GM19035 (cell line): ENCODE measurements at regions not wholly inside any gene's neighbourhood (a gene's known extent, or its start where the extent isn't known, plus 50 kb on each side); places are given as distances from the start of the nearest gene placed in this dataset.
"Not testable (repeated sequence)": the region's sequence is repeated elsewhere in the genome, so short reads cannot be mapped to it uniquely, and the experiment has no call there.

Experiments
- ATAC-seq: cut with Tn5 transposase; IDR thresholded peaks from one replicate; pipeline ENCODE4 v1.9.1; 2021; ENCODE audit not compliant: unreplicated experiment

GRCh38 chr3:88775026-88775690, 332.3 kb upstream of the EPHA3 start:
- no peak for ATAC-seq

DNA sequence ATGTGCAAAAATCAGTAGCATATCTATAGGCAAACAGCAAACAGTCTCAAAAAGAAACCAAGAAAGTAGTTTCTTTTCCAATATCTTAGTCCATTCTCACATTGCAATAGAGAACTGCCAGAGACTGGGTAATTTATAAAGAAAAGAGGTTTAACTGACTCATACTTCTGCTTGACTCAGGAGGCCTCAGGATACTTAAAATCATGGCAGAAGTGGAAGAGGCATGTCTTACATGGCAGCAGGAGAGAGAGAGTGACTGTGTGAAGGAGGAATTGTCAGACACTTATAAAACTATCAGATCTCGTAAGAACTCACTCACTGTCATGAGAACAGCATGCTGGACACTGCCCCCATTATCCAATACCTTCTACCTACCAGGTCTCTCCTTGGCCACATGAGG, 327.9 kb upstream of the EPHA3 start:
- no peak for ATAC-seq

- no peak for ATAC-seq
Observed at GRCh38 chr3:88784925-88785324, 322.5 kb upstream of the EPHA3 start.

DNA sequence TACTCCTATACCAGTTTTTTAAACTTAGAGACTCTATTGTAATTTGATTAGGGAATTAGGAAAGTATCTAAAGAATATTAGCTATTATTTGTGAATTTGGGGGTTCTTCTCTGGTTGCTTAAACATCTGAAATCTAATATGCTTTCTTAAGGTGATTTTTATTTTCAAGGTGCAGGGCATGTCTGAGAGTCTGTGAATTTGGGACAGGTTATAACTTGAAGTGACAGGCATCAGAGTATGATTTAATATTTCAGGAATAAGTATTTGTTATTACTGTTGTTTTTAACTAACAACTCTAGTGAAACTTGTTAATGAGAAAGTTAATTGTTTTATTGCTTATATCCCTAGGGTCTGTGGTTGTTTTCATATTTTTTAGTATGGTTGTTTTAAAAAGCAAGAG, 321.6 kb upstream of the EPHA3 start:
- ATAC-seq = no peak

- ATAC-seq = no peak
Observed at GRCh38 chr3:88795503-88795902, 311.9 kb upstream of the EPHA3 start.

DNA sequence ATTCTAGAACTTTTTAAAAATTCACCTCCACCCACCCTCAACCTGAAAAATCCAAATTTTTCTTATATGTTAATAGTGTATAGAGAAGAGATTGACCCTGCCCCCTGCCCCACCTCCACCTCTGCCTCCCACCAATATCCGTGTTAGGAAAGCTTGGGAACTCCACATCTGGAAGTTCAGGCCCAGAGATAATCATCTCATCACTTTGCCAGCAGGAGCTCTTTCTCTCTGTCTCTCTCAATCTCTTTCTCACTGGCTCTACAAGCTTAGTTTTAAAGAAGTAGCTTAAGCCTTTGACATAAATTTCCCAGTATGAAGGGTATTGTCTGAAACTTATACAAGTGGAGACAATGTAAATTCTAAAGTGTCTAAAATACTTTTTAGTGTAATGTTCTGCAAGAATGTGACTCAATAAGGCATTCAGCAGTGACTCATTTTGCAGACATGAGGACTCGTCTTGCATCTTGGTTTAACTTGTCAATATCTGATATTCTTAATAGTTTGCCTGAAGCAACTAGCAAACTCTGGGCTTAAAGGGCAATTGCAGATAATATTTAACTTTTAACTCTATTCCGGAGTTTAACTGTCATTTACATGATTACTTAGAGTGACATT, 299.8 kb upstream of the EPHA3 start:
- no peak for ATAC-seq

DNA sequence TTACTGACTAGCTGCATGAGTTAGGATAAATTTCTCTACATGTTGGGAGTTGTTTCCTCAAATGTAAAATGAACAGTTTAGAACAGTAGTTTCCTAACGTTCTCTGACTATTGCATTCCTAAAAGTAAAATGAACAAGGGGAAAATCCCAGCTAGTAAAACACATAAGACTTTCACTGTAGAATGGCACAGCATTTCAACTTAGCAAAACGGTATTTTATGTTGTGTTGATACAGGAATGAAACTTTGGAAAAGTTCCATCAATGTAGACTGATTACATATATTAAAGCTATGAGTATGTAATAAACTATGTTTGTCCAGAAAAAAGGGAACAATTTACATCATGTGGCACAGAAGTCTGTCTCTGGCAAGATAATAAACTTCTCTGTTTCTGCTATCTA, 297.4 kb upstream of the EPHA3 start:
- no peak for ATAC-seq

DNA sequence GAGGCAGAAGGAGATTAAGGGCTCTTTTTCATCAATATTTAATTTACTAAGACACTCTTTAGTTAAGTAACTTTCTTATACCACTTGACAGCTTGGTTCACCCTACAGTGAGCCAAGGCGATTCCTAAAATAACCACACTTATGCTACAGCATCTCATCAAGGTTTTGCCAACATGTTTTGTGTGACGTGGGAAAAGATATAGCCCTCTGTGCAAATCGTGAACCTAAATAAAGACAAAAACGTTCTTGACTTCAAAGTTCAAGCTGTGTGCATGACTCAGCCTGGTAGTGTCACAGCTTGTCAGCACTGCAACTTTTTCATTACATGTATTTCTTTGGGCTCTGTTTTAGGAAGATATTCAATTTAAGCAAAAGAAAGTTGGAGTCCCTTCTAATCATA, 297.0 kb upstream of the EPHA3 start:
- no peak for ATAC-seq

DNA sequence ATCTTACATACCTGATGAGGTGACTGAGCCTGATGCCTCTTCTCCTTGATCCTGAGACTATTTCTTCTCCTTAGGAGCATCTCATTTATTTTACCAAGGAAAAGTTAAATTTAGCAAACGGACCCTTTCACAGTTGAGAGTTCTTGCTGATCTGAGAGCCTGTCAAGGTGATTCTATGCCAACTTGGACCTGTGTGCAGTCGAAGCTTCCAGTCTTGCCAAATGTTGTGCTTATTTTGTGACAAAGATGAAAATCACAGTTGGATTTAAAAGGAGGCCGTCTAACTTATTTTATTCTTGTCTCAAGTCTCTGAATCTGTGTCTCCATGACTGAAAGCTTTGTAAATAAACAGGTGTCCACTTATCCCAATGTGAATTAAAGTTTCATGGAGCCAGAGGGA, 296.3 kb upstream of the EPHA3 start:
- no peak for ATAC-seq

DNA sequence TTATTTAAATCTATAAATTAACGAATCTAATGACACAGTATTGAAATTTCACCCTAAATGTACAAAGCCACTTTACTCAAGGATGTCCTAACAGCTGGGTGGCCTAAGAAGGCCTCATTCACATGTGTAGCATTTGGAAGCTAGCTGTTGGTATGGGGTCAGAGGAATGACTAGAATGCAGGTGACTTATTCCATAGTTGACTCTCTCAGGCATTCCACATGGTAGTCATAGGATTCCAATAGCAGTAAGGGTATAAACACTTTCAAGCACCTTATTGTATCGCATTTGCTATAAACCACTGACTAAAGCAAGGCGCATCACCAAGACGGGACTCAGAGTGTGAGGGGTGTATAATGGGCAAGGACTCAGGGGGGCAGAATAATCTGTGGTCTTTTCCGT, 294.8 kb upstream of the EPHA3 start:
- no peak for ATAC-seq

DNA sequence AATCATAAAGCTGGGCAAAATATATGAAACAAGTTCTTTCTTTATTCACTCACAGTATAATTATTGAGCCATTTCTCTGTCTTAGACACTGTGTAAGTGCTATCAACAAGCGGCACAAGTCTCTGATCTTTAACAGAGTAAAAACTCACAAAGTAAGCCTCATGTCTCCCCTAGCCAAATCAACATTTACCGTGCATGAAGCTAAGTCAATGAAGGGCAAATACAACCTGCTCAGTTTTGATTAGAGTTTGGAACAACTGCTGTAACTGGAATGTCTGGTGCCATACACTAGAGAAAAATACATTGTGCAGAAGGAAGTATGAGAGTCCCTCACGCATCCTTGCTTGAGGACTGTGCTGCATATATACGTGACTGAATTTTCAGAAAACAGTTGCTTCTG, 291.0 kb upstream of the EPHA3 start:
- ATAC-seq = no peak

- no peak for ATAC-seq
Observed at GRCh38 chr3:88824666-88825564, 282.5 kb upstream of the EPHA3 start.

- ATAC-seq = no peak
Observed at GRCh38 chr3:88828466-88828865, 279.0 kb upstream of the EPHA3 start.

- ATAC-seq = no peak
Observed at GRCh38 chr3:88852606-88853005, 254.8 kb upstream of the EPHA3 start.

GRCh38 chr3:88863196-88863595, 244.2 kb upstream of the EPHA3 start:
- ATAC-seq = no peak

- no peak for ATAC-seq
Observed at GRCh38 chr3:88876724-88877123, 230.7 kb upstream of the EPHA3 start.

- ATAC-seq = no peak
Observed at GRCh38 chr3:88879905-88880304, 227.5 kb upstream of the EPHA3 start.

DNA sequence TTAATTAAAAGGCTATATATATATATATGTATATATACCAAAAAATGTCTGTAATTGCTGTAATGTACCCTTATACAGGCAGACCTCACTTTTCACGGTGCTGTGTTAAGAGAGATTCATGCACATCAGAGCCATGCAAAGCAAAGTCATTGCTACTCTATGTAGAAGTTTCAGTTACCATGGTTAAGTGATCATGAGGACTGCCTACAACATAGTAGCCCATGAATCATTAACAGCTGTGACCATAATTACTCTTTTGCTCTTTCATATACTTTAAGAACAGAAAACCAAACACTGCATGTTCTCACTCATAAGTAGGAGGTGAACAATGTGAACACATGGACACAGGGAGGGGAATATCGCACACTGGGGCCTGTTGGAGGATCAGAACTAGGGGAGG, 225.3 kb upstream of the EPHA3 start:
- ATAC-seq = no peak

DNA sequence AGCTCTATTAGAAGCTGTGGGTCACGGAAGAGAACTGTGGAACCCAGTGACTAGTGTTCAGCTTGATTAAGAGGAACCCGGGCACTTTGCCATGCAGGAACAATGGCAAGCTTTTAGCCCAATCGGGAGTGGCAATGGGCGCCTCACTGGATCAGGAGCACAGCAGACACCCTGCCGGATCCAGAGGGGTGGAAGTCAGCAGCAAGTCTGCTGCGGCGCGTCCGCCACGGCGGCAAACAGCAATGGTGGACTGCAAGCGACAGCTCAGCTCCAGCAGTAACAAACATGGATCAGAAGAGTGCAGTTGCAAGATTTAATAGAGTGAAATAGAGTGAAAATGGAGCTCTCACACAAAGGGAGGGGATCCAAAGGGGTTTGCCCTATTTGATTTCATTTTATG, 220.8 kb upstream of the EPHA3 start:
- ATAC-seq = not testable (repeated sequence)

- ATAC-seq = no peak
Observed at GRCh38 chr3:88896026-88896425, 211.4 kb upstream of the EPHA3 start.

DNA sequence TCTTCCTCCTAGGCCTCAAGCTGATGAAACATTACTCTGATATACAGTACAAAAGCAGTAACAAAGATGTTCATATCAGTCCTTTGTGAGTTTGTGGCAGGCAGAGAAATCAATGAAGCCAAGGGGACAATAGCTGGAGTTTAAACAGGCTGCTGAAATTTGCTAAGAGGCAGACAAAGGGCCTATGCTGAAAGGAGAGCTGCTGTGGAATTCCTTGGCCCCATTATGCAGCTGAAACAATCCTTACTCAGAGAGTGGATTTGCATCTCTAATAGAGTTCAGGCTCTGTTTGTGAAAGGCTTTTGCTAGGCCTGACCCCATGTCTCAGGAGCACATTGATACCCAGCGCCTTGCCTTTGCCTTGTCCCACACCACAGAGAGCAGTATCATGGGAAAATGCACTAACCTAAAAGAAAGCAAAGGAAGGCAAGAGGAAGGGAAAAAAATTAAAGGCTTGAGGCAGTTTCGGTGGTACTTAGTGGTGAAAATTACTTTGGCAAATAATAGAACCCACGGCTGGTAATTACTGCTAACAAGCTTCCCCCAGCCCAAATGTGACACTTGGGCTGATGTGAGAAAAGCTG, 195.0 kb upstream of the EPHA3 start:
- ATAC-seq = no peak

GRCh38 chr3:88918841-88919240, 188.6 kb upstream of the EPHA3 start:
- no peak for ATAC-seq
